ENCODE measurements at regions not wholly inside any gene's neighbourhood (a gene's known extent, or its start where the extent isn't known, plus 50 kb on each side); places are given as distances from the start of the nearest gene placed in this dataset.
A peak's percentile ranks its signal among the peaks of the same experiment; 100 is the strongest.

DNA sequence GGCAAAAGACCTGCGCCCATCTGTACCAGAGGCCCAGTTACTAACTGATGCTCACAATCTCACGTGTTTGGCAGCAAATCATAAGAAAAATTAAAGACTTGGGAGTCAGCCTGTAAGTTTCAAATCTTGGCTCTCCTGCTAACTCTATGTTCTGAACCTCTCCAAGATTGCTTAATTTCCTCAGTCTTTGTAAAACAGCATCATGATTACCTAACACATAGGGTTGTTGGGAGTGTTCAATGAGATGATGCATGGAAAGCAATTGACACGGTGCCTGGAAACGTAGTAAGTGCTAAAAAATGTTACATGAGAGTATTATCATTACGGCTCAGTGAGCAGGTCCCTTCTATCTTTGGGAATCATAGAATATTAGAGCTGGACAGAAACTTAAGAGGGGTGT lies 497.6 kb upstream of the TCF4 start:
- Mint-ChIP-seq H3K4me3 (no peak overlapping the region), H3K4me1 (peaks cover 22% of the 10 kb centered on the region), H3K27ac (ENCODE audit: unreplicated experiment) (no peak overlapping the region), H3K9me3 (peaks cover 4% of the 10 kb centered on the region), H3K27me3 (ENCODE audit: low read depth) (no peaks in the 10 kb centered on the region), H3K36me3 (ENCODE audit: low read depth) (no peaks in the 10 kb centered on the region)
- DNase-seq (ENCODE audit: low read depth, low spot score) = no peak
- TF ChIP-seq, protein P1, sequence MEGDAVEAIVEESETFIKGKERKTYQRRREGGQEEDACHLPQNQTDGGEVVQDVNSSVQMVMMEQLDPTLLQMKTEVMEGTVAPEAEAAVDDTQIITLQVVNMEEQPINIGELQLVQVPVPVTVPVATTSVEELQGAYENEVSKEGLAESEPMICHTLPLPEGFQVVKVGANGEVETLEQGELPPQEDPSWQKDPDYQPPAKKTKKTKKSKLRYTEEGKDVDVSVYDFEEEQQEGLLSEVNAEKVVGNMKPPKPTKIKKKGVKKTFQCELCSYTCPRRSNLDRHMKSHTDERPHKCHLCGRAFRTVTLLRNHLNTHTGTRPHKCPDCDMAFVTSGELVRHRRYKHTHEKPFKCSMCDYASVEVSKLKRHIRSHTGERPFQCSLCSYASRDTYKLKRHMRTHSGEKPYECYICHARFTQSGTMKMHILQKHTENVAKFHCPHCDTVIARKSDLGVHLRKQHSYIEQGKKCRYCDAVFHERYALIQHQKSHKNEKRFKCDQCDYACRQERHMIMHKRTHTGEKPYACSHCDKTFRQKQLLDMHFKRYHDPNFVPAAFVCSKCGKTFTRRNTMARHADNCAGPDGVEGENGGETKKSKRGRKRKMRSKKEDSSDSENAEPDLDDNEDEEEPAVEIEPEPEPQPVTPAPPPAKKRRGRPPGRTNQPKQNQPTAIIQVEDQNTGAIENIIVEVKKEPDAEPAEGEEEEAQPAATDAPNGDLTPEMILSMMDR (conservative IDR thresholded peaks at IDR 0.05) = no peak

DNA sequence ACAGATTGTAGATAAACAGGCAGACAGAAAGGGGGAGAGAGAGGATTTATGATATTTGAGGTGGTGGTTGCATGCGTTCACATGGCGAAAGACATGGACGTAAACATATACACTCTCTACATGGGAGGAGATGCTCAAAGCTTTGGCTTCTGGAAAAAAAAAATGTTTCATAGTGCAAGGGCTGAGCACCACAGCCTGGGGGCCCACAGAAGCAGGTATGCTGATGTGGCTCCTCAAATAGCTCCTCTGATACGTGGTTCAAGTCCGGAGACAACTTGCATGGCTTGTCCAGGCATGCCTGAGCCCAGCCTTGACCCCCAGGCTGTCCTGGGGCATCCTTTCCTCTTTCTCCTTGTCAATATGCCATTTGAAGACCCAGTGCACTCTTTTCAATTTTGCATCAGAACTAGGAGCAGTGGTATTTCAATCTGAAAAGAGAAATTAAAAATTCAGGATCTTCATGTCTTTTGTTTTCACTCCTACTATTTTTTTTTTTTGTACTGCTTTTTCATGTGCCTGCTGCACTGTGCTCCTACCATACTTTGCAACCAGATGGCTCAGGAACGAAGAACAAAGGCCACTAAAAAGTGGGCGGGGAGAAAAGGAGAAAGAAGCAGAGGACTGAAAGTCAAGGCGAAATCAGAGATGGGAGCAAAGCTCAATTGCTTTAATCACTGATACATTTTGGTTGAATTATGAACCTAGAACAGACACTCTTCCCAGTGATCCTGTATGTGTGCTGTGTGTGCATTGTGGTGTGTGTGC lies 495.7 kb upstream of the TCF4 start:
- Mint-ChIP-seq H3K36me3 (ENCODE audit: low read depth) (no peaks in the 10 kb centered on the region), H3K27me3 (ENCODE audit: low read depth) (no peaks in the 10 kb centered on the region), H3K9me3 (no peaks in the 10 kb centered on the region), H3K27ac (ENCODE audit: unreplicated experiment) (peak overlapping the region; percentile 87), H3K4me3 (no peak overlapping the region), H3K4me1 (peaks cover 22% of the 10 kb centered on the region)
- DNase-seq (ENCODE audit: low read depth, low spot score) = no peak
- TF ChIP-seq, protein P1 (conservative IDR thresholded peaks at IDR 0.05) = no peak

DNA sequence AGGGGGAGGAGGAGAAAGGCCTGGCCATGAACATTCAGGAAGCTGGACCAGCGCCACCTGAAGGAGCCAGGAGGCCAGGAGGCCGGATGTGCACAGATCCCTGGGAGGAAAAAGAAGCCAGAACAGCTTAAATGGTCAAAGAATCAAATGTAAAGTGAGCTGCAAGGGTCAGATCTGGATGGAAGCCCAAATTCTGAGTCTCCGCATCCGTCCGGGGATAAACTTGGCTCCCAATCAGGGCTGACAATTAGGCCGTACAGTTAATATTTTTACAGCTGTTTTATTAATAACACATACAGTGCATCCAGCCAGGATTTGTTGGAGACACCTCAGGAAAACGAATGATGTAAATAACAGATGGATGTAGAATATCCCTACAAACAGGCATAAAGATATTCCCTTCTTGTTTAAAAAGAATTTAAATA lies 495.1 kb upstream of the TCF4 start:
- Mint-ChIP-seq H3K4me3 (no peak overlapping the region), H3K27me3 (ENCODE audit: low read depth) (no peaks in the 10 kb centered on the region), H3K36me3 (ENCODE audit: low read depth) (no peaks in the 10 kb centered on the region), H3K4me1 (peaks cover 22% of the 10 kb centered on the region), H3K27ac (ENCODE audit: unreplicated experiment) (no peak overlapping the region), H3K9me3 (no peaks in the 10 kb centered on the region)
- TF ChIP-seq, protein P1 (conservative IDR thresholded peaks at IDR 0.05) = no peak
- DNase-seq (ENCODE audit: low read depth, low spot score) = no peak

DNA sequence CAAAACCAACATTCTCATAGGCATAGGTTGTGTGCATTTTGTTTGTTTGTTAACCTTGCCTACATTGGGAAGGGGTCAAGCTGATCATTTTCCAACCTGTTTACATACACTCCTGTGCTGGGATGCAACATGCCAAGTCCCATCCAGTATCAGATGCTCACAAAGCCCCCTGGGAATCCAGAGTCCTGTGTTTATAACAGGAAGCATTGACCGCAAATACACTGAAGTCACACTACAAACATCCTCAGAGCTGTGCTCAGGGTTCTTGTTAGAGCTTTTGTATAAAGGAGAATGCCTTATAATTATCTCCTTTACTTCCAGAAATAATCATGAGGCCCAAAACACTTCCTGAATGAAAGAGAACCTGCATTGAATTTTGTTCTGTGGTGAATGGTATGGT lies 488.7 kb upstream of the TCF4 start:
- DNase-seq (ENCODE audit: low read depth, low spot score) = no peak
- Mint-ChIP-seq H3K36me3 (ENCODE audit: low read depth) (peaks cover 4% of the 10 kb centered on the region), H3K4me3 (no peak overlapping the region), H3K27ac (ENCODE audit: unreplicated experiment) (no peak overlapping the region), H3K27me3 (ENCODE audit: low read depth) (no peaks in the 10 kb centered on the region), H3K4me1 (no peaks in the 10 kb centered on the region), H3K9me3 (peaks cover 10% of the 10 kb centered on the region)
- TF ChIP-seq, protein P1 (conservative IDR thresholded peaks at IDR 0.05) = no peak

DNA sequence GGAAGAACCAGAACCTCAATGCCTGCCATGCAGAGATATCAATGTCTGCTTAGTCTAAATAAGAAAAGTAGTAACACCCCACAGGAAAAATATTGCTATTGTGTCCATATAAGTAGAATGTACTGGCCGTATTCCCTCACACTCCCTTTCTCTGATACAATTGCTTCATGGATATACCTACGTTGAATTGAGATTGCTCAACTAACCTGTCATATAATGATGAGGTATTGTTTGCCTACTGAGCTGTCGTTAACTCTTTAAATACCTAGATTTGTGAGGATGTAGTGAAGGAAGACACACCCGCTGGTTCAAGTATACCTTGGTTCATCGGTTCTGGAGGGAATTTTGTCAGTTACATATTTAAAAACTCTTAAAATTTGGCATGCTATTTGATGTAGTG lies 480.7 kb upstream of the TCF4 start:
- Mint-ChIP-seq H3K27me3 (ENCODE audit: low read depth) (no peaks in the 10 kb centered on the region), H3K27ac (ENCODE audit: unreplicated experiment) (no peak overlapping the region), H3K36me3 (ENCODE audit: low read depth) (no peaks in the 10 kb centered on the region), H3K4me3 (no peak overlapping the region), H3K4me1 (peaks cover 13% of the 10 kb centered on the region), H3K9me3 (peaks cover 6% of the 10 kb centered on the region)
- TF ChIP-seq, protein P1 (conservative IDR thresholded peaks at IDR 0.05) = no peak
- no peak for DNase-seq (ENCODE audit: low read depth, low spot score)
